LNCAP (cell line): ENCODE measurements at regions not wholly inside any gene's neighbourhood (a gene's known extent, or its start where the extent isn't known, plus 50 kb on each side); places are given as distances from the start of the nearest gene placed in this dataset.

Experiments used
- TF ChIP-seq, protein P1 (sequence below): fragments of 450-650 bp; IDR thresholded peaks from 2 replicates; pipeline ENCODE4 v1.5.1; 2017; ENCODE audit warnings: mild to moderate bottlenecking

- TF ChIP-seq, protein P1, sequence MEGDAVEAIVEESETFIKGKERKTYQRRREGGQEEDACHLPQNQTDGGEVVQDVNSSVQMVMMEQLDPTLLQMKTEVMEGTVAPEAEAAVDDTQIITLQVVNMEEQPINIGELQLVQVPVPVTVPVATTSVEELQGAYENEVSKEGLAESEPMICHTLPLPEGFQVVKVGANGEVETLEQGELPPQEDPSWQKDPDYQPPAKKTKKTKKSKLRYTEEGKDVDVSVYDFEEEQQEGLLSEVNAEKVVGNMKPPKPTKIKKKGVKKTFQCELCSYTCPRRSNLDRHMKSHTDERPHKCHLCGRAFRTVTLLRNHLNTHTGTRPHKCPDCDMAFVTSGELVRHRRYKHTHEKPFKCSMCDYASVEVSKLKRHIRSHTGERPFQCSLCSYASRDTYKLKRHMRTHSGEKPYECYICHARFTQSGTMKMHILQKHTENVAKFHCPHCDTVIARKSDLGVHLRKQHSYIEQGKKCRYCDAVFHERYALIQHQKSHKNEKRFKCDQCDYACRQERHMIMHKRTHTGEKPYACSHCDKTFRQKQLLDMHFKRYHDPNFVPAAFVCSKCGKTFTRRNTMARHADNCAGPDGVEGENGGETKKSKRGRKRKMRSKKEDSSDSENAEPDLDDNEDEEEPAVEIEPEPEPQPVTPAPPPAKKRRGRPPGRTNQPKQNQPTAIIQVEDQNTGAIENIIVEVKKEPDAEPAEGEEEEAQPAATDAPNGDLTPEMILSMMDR, result no peak
These were observed 97.2 kb upstream of the PCGF5 start for GRCh38 chr10:91123261-91123660.

- TF ChIP-seq, protein P1, result no peak
These were observed 96.4 kb upstream of the PCGF5 start for GRCh38 chr10:91124016-91124415.

GRCh38 chr10:91126471-91126870 lies 94.0 kb upstream of the PCGF5 start:
- TF ChIP-seq, protein P1, result no peak

DNA sequence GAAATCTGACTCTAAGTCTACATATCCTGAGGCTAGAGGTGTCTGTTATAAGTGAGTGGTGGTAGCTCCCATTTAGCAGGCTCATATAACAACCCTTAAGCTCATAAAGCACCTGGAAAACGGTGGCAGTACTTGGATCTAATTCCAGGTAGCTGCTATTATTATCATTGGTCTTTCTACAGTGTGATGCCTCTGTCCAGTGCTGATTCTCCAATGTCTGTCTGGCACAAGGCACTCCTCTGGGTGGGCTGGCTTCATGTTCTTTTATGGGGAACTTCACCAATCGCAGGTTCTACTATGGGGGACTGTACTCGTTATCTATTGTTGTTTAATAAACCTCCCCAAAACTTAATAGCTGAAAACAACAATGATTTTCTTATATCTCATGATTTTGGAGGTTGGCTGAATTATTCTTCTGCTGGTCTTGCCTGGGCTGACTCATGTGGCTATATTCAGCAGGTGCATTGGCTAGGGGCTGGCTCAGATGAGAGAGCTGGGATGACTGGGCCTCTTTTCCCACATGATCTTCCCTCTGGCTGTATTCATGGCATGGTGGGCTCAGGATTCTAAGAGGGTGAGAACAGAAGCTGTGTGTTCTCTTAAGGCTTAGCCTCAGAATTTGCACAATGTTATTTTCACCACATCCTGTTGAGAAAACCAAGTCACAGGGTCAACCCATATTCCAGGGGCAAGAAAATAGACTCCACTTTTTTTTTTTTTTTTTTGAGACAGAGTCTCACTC lies 93.0 kb upstream of the PCGF5 start:
- TF ChIP-seq, protein P1, result no peak

- TF ChIP-seq, protein P1, result no peak
These were observed 85.3 kb upstream of the PCGF5 start for GRCh38 chr10:91135113-91135512.

- TF ChIP-seq, protein P1, result no peak
These were observed 83.3 kb upstream of the PCGF5 start for GRCh38 chr10:91137011-91137643.

GRCh38 chr10:91137822-91138221 lies 82.6 kb upstream of the PCGF5 start:
- TF ChIP-seq, protein P1, result no peak
